Occipital lobe (tissue), 1 donor: ENCODE measurements at regions not wholly inside any gene's neighbourhood (a gene's known extent, or its start where the extent isn't known, plus 50 kb on each side); places are given as distances from the start of the nearest gene placed in this dataset.

Experiments used
- DNase-seq: peaks from one replicate; lab custom pipeline; 2025; lab: John Stamatoyannopoulos, UW

DNA sequence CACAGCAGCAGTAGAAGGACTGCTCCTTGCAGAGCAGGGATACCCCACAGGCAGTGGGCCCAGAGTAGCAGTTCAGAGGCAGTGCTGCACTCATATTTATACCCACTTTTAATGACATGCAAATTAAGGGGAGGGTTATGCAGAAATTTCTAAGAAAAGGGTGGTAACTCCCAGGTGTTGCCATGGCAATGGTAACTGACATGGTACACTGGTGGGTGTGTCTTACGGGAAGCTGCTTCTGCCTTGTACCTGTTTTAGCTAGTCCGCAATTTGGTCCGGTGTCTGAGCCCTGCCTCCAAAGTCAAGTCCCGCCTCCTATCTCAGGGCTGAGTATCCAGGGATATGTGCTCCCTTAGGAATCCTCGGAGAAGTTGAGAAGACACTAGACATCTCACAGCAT is 79.2 kb upstream of the UQCRFS1 start:
- DNase-seq = no peak

DNA sequence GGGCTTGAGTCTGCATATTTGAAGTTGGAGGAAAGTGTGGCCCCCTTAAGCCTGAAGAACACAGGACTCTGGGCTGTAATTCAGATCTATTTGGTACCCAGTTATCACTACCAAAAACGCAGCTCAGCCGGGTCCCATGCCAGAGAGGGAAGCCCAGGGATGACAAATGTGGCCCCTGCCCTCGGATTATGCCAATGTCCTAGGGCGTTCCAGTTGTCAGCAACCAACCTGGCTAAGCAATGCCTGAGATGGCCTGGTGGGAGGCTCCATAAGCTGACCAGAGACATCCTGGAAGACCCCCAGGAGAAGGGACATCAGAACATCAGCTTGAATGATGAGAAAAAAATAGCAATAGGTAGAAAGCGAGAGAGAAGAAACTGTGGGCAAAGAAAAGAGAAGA is 79.6 kb upstream of the UQCRFS1 start:
- no peak for DNase-seq

DNA sequence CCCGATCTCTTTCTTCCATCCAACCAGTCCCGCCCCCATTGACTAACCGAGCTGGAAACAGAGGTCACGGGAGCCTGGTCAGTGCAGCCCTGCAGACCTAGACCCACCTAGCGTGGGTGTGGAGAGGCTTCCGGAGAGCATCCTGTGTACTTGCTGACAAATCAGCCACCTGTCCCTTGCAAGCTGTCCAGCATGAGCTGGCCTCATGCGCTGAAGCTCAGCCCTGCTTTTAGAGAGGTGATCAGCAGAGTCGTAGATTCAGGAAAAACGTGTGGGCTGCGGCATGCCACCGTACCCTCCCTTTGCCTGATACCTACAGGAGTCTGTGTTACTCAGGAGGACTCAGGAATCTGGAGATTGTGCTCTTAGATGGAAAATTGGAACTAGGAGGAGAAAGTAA is 80.3 kb upstream of the UQCRFS1 start:
- DNase-seq = no peak

DNA sequence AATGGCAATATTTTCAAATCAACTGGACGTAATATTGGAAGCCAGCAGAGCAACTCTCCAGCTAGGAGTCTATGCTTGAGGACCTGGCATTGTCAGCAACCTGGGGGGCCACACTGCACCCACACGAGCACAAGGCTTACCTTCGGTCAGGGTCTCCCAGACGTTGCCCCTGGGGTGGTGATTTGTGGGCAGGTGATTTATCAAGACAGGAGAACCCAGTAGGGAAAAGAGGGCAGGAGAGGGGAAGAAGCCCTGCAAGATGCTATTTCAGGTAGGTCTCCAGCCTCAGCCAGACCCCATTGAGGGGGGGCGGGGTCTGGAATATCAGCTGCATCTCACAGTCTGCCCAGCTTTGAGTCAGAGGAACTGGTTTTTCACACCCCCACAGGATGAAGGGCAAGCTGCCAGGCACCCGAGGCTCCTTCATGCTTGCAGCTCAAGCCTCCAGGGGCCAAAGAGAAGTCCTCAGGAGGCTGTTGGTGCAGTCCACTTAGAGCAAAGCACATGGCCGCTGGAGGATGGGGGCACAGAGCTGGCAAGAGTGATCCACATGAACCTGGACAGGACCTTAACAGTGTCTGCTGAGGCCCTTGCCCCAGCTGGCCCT is 80.9 kb upstream of the UQCRFS1 start:
- no peak for DNase-seq

DNA sequence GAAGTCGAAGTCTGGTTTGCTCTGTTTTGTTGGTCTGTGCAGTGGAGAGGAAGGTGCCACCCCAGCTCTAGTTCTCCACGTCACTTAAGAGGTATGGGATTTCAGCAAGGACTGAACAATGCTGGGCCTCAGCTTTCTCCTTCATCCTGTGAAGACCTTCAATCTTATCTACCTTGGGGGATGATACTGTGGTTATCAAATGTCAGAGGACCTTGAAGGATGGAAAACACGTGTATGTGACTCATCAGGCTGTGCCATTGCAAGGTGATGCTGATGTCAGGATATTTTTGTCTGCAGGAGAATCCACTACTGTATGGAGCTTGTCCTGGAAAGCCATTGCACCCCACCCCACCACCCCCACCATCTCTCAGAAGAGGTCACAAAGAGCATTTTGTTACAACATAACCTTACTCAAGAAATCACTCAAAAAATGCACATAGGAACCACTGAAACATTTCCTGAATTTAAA is 81.4 kb upstream of the UQCRFS1 start:
- DNase-seq = no peak

DNA sequence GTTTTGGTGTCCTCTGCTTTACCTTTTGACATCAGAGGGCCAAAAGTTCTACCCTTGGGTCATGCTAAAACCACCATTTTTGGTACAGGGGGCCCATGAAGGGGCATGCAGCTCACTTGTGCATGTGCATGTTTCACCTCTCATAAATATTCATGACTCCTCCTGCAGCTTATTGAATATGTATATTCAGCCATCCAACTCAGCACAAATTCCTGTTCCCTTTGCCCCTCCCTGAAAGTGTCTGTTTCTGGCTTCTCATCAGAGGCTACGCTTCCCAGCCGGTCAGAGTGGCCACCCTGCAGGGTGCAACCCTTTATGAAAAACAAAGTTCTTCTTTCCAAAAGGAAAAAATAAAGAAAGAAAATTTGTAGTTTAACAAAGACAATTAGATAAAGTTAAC is 82.3 kb upstream of the UQCRFS1 start:
- DNase-seq = no peak

DNA sequence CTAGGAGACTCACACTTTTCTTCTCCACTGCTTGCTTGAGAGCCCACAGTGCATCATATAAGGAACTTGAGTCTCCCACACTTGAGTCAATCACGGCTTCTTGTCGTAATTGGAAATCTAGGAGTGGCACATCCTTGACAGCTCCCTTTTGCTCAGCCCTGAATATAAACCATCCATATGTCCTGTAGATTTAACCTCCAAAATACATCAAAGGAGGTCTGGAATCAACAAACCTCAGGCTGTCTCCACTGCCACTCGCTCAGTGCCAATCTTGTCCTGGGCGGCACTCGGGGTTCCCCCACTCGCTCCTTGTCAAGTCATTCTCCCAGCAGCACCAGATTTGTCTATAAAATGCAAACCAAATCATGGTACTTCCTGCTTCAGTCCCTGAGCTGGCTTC is 84.4 kb upstream of the UQCRFS1 start:
- no peak for DNase-seq

DNA sequence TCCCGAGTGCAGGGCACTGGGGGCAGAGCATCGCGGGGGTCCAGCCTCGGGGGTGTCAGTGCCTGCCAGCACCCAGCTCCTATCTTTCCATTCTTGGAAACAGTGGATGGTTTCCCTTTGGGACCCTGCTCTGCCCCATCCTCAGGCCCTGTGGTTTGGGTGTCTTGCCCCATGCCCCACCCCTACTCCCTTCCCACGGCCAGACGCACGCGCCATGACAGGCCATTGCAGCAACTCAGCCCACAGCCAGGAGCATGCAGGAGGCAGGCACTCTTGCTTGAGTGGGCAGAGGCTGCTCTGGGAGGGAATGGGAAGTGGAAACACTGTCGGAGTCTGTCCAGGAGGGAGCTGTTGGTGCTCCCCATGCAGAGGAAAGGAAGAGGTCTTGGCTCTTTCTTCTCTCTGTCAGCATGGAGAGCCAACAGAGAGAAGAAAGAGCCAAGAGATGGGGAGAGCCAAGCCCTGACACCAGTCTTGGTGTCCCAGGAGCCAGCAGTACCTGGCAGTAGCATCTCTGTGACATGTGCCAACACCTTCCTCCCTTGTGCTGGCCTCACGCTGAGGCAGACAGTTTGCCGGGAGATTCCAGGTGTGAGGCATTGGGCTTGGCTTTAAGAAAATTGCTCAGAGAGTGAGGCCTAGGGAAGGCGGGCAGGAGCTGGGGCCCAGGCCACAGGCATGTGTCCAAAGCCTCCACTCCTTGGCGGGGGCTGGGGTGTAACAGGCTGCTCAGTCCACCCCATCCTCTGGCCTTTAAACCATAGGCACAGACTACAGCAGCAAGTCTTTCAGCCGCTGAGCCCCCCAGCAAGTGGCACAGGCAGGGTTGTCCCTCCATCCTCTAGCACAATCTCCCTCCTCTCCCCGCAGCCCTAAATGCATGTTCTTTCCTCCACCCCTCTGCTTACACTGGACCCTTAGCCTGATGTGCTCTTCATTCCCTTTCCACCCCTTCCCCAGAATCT is 86.7 kb upstream of the UQCRFS1 start:
- no peak for DNase-seq

DNA sequence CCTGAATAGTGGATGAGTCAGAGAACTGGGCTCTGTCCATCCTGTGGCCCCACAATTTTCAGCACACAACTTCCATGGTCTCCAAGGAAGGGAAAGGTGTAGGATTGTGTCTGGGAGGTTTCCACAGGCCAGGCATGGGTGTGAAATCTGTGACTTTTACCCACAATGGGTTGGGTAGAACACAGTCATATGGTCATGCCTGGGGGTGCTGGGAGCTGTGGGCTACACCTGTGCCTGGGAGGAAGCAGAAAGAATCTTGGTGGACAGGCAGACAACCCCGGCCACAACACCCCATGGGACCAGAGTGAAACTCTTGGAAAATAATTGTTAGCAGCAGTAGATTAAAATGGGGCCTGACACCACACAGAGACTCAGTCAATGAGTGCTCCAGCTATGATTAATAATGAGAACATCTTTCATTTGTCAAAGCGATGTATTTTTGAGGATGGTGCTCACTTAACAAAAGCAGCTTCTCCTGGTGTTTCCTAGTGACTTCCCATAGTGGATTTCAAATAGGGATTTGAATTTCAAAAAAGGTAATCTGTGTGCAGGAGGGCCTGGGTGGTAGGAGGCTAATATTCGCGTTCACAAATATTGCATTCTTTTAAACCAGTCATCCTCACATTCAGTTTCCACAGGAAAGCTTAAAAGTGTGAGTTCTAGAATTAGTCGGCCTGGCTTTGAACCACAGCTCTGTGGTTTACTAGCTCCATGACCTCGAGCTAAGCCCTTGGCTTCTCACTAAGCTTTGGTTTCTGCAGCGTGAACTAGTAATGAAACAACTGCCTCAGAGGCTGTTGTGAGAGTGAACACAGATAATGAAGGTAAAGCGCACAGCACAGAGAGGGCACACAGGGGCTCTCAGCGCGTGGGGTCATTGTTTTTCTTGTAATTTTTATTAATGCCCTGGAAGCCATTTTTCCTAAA is 89.3 kb upstream of the UQCRFS1 start:
- no peak for DNase-seq

DNA sequence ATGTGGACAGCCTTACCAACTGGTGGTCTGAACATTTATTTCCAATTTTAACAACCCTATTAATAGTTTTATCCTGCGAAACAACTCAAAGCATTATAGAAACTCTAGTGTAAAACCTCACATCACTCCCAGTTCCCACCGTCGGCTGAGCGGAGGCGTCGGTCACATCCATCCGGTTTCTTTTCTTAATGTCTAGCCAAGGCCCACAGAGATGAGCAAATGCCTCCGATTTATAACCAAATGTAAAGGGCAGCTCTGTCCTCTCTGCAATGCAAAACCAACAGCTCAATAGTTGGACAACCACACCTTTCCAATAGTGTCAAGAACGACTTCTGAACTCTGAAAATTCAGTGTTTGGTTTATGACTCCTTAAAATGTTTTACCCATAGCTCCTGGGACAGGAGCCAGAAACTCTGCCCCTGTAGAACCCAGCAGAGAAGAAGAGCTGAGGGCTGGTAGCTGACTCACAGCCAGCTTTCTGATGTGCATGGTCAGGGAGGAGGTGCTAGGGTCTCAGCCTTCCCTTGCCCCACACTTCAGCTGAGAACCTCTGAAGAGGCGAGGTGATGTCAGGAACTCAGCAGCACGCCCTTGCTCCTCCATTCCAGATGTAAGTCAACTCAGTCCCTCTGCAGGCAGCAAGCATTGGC is 90.2 kb upstream of the UQCRFS1 start:
- no peak for DNase-seq

DNA sequence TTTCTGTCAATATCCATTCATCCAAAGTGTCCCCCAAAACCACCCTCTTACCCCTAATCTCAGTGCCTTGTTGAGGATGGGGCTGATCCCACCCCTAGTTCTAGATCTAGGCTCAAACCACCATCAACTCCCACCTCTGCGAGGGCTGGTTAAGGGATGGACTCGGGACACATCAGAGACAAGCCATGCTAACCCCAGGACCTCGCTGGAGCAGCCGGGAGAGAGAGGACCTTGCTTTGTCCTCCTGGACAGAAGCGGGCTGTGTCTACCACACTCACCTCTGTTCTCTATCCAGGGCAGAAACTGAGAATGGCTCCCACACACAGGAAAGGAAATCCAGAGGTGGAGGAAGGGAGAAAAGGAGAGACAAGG is 90.8 kb upstream of the UQCRFS1 start:
- DNase-seq = no peak

DNA sequence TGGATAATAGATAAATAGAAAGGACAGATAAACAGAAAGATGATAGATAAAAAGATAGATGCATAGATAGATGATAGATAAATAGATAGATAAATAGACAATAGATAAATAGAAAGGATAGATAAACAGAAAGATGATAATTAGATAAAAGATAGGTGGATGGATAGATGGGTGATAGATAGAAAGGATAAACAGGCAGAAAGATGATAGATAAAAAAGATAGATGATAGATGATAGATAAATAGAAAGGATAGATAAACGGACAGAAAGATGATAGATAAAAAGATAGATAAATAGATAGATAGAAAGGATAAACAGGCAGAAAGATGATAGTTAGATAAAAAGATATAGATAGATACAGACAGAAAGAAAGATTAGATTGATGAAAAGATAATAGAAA is 92.3 kb upstream of the UQCRFS1 start:
- DNase-seq = no peak

DNA sequence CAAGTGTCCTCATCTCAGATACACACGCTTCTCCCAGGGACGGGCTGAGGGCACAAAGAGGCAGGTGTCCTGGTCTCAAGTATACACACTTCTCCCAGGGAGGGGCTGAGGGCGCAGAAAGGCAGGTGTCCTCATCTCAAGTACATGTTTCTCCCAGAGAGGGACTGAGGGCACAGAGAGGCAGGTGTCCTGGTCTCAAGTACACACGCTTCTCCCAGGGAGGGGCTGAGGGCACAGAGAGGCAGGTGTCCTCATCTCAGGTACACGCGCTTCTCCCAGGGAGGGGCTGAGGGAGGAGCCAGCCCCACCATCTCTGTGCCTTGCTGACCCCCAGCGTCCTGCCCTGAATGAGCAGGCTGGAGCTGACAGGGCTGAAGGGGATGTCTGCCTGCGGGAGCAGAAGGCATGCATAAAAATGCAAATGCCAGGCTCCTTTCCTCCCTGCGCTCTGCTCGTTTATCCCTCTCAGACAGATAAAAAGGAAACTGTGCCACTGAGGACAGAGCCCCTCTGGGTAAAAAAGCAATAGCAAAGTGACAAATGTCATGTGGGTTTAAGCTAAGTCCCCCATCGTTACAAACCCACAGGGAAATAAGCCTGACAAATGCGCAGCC is 96.1 kb upstream of the UQCRFS1 start:
- DNase-seq = no peak

DNA sequence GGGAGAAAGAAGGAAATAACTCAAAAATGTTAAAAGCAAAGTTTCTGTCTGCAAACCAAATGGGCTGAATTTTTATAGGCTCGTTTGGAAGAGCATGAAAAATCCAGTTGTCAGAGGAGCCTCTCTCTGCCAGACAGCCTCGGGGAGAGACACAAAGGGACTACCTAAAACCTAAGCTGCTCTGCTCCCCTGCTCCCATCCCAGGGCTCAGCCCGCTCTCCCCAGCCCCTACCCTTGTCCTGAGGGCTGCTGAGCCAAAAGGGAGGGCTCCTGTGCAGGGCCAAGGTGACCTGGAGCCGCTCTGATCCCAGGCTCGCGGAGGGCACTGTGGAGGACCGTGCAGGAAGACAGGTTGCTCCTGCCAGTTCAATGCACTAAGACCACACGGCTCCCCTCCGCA is 96.7 kb upstream of the UQCRFS1 start:
- no peak for DNase-seq

DNA sequence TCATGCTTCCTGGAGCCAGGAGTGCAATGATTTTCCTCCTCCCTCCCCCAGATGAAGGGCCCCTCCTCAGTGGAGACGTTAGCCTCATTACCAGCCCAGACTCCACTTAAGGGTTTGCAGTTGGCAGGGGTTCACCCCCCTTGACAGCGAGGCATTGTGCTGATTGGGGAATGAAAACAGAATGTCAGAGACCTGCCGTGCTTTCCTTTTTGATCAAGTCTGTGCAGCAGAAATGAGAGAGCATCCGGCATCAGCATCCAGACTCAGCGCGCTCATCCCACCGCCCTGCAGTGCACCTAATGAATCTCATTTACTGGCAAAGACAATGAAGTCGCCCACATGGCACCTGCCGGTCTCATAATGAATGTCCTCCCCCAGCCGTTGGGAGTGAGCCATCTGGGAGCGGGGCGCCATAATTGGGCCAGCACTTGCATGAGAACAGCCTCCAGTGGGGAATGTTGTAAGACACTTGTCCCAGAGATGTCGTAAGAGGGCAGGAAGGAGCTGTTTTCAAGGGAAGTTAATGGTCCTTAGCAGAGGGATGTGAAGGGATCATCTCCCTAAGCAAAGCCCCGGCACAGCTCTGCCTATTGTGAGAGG is 98.3 kb upstream of the UQCRFS1 start:
- DNase-seq = peak; percentile 24

DNA sequence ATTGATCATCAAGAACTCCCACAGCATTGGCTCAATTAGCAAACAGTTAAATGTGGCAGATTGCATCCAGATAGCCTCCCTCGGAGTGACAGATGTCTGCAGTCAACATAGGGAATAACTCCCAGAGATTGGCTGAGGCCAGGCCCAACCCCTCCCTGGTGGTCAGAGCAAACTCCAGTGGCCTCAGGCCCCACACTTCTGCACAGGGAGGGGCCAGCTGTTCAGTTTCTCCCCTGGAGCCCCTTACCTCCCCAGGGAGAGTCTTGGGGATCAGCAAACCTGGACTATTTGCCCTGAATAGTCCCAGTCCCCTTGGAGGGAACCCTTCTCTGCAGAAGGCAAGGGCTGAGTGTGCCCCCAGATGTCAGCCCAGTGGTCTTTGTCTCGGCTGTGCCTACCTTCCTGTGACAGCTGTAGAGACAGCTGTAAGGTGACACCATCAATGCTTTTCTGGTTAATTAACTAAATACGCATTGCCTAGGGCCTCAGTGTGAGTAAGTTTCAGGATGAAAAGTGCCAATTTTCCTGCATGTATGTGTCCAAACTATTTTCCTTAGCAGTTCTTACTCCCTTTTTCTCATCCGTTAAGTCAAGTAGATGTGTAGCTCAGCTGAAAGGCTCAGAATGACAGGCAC is 102.7 kb upstream of the UQCRFS1 start:
- DNase-seq = no peak

DNA sequence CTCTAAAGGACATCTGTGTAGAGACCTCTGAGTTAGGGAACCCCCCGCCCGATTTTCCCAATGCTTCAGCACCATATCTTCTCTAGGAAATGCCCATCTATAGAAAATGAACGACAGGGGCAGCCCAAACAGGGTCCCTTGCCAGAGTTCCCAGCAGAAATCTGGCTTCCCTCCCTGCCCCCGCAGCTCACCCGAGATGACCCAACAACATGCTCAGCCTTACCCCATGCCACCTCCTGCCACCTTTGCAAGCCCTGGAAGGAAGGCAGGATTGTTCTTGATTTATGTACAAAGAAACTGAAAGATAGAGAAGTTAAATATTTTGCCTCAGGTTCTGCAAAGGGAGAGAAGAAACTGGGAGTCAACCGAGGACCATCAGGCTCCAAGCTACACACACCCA is 105.6 kb upstream of the UQCRFS1 start:
- no peak for DNase-seq

DNA sequence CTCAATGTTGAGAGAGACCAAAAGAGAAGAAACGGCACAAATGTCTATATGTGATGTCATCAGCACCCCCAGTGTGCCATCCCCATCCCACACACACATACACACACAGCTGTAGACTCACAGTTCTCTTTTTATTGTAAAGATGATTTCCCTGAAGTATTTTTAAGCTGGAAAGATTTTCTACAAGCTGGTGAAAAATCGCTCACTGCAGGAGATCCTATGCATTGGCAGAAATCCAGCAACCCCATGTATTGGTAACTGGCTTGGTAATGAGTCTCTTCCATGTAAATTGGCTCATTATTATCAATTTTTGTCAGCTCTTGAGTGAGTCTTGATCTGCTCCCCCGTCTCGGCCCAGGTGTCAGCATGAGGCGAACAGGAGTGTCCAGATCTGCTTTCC is 107.1 kb upstream of the UQCRFS1 start:
- no peak for DNase-seq

DNA sequence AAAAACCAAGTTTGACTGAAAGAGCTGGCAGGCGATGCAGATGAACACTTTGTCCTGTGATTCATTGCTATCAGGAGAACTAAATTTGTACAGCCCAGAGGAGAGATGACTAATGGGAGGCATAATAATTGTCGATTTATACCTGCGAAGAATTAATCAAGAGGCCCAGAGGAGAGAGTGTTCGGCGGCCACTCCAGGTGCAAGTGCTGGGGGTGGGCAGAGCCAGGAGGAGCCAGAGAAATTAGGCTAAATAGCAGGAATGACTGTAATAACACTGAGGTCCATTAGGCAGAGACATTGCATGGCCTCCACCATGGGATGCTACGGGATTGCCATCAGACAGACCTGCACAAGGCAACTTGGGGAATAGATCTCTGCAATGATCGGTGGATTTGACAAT is 107.7 kb upstream of the UQCRFS1 start:
- no peak for DNase-seq

DNA sequence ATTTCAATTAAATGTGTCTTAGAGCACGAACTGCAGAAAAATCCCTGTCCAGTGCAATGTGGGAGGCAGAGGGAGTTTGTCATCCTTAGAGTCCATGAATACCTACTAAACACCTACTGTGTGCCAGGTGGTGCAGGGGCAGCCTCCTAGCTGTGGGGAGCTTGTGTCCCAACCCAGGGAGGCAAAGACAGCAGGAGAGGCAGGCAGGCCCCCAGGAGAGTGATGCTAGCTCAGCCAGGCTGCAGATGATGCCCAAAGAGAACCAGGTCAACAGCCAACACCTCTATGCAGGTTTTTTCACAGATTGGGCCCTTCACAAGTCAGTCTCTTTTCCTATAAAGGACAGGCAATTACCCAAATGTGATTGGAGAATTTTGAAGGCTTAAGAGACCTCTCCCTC is 108.2 kb upstream of the UQCRFS1 start:
- DNase-seq = no peak
